Epidermal melanocyte (primary cell): ENCODE measurements at regions not wholly inside any gene's neighbourhood (a gene's known extent, or its start where the extent isn't known, plus 50 kb on each side); places are given as distances from the start of the nearest gene placed in this dataset.

Experiments used
- DNase-seq: peaks from one replicate; pipeline ENCODE4 v3.0.0; 2011; ENCODE audit warnings: low spot score; ENCODE audit not compliant: insufficient read length

GRCh38 chr13:44118881-44119280 is 239.2 kb downstream of the LACC1 start:
- no peak for DNase-seq

- no peak for DNase-seq
These were observed 240.3 kb downstream of the LACC1 start for GRCh38 chr13:44120043-44120442.

- DNase-seq, result peak; percentile 40
These were observed 241.4 kb downstream of the LACC1 start for GRCh38 chr13:44120849-44121755.

GRCh38 chr13:44124352-44124751 is 244.6 kb downstream of the LACC1 start:
- no peak for DNase-seq

GRCh38 chr13:44125943-44126469 is 246.3 kb downstream of the LACC1 start:
- no peak for DNase-seq

- DNase-seq, result no peak
These were observed 245.0 kb upstream of the SERP2 start for GRCh38 chr13:44128552-44129001.

GRCh38 chr13:44129418-44129817 is 244.2 kb upstream of the SERP2 start:
- no peak for DNase-seq

GRCh38 chr13:44131069-44131614 is 242.5 kb upstream of the SERP2 start:
- no peak for DNase-seq

GRCh38 chr13:44132710-44133109 is 240.9 kb upstream of the SERP2 start:
- no peak for DNase-seq

GRCh38 chr13:44133626-44134025 is 240.0 kb upstream of the SERP2 start:
- no peak for DNase-seq

GRCh38 chr13:44135566-44135965 is 238.1 kb upstream of the SERP2 start:
- no peak for DNase-seq

GRCh38 chr13:44136696-44137268 is 236.8 kb upstream of the SERP2 start:
- no peak for DNase-seq

- DNase-seq, result no peak
These were observed 236.2 kb upstream of the SERP2 start for GRCh38 chr13:44137466-44137865.

GRCh38 chr13:44140146-44140545 is 233.5 kb upstream of the SERP2 start:
- DNase-seq, result no peak

- no peak for DNase-seq
These were observed 232.5 kb upstream of the SERP2 start for GRCh38 chr13:44140888-44141724.

GRCh38 chr13:44141725-44142539 is 231.7 kb upstream of the SERP2 start:
- peak; percentile 95 for DNase-seq

- DNase-seq, result no peak
These were observed 231.1 kb upstream of the SERP2 start for GRCh38 chr13:44142540-44142867.

GRCh38 chr13:44142941-44143665 is 230.5 kb upstream of the SERP2 start:
- no peak for DNase-seq

GRCh38 chr13:44146138-44146537 is 227.5 kb upstream of the SERP2 start:
- no peak for DNase-seq

- DNase-seq, result no peak
These were observed 226.4 kb upstream of the SERP2 start for GRCh38 chr13:44147233-44147632.
